Cerebellar cortex (tissue), 1 donor: ENCODE measurements at regions not wholly inside any gene's neighbourhood (a gene's known extent, or its start where the extent isn't known, plus 50 kb on each side); places are given as distances from the start of the nearest gene placed in this dataset.

Source experiments
- DNase-seq: peaks from one replicate; pipeline ENCODE4 v3.0.0-alpha.2; 2015; ENCODE audit warnings: low spot score

DNA sequence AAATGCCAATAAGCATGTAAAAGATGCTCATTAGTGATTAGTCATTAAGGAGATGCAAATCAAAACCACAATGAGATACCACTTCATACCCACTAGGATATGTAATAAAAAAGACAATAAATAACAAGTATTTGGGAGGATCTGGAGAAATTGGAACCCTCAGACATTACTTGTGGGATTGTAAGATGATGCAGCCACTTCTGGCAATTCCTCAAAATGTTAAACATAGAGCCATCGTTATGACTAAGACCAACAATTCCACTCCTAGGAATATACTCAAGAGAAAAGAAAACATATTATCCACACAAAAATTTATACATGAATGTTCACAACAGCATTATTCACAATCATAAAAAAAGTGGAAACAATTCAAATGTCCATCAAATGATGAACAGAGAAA, 336.2 kb upstream of the PMFBP1 start:
- DNase-seq = no peak

DNA sequence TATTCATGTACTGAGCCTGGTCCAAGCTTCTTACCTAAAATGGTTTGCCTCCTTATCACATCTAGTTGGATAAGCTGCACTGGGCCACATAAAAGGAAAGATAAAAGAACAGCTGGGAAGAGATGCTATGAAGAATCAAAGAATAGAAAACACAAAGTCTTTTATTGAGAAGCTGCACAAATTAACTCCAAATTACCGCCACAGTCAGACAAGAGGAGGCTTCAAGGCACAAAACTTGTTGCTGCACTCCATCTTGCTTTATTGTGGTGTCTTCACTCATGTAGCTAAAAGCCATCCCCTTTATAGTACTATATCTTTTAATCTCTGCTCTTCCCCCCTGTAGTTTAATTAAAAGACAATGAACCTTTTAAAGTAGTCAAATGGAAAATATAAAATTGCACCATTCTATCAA, 330.6 kb upstream of the PMFBP1 start:
- DNase-seq = no peak

DNA sequence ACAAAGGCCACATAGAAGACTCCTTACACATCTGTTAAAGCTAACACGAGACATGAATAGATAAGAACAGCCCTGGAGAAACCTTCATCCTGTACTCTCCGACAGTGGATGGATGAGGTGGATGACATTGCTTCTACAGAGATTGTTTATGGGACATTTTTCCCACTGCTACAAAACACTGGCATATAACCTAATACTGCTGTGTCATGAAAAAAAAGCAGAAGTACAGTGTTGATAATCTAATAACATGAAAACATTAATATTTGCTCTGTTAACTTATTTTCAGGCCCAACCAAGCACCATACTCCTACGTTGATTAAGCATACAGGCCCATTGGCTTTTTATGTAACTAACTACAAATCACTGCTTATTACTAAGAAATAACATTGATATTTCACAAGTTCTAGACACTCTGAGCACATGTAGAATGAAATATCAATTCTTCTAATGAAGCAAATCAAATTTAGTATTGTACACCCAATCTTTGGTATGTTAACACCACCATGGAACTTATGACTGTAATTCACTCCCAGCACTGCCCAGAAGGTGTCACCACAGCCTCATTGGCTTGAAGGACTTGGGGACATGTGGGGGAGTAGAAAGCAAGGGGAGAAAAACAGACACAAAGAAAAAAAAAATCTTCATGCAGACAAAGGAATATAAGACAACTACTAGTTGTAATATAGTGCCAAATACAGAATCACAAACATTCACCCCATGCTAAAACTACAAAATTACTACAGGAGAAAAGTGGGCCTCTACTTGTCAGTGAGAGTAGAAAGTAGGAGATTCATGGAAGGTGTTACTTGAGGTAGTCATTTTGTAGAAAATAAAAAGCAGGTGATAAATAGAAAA, 330.0 kb upstream of the PMFBP1 start:
- DNase-seq = peak; percentile 59

DNA sequence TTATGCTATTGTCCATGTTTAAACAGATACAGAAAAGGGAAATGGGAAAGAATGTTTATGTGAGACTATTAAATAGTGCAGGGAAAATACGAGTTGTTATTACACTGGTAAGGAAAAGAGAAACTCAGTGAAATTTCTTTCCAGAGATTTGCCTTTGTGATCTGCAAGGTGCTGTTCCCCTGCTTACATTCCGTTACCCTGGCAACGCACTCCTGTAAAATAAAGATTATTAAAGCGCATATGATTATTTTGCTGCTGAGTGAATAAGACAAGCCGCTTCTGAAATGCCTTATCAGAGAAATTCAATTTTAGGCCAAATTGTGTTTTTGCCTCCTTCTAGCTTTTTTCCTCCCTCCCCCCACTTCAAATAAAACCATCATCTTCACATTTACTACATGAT, 328.6 kb upstream of the PMFBP1 start:
- no peak for DNase-seq

DNA sequence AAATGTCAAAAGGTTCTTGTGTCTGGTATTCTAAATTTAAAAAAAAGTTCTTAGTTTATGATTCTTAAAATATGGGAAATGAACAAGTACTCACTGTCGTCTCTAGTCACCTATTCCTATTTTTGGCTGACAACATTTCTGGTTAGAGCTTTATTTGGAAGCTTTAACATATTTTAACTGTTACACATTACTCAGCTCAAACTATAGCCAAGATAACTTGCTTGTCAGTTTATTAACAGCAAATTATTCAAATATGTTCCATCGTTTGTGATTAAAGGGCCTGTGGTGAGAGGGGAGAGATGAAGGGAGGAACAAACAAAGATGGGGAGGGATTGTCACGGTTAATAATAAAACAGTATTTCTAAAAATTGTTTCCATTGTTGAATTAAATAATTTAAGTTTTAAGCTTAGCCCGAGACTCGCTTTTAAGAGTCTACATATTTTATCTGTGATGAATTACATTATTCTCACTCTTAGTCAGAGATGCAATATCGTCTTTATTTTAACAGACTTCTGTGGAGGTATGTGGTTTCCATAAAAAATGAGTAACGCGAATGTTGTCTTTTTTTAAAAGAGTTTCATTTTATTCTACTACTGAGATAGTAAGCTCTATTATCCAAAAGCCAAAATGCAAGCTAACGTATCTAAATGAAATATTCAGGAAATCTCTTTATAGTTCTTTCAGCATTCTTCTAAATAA, 321.9 kb upstream of the PMFBP1 start:
- DNase-seq = no peak

DNA sequence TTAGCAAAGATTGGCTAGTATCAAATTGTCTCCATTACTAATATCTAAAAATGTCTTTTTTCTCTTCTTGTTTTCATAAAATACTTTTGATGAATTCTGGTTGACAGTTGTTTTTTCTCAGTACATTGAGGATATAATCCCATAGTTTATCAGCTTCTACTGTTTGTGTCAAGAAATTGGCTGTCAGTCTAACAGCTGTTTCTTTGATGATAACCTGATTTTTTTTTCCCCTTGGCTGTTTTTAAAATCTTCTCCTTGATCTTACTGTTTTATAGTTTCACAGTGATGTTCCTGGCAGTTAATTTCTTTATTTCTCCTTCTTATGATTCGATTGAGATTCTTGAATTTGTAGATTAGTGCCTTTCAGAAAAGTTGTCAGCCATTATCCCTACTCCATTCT, 315.3 kb upstream of the PMFBP1 start:
- no peak for DNase-seq

DNA sequence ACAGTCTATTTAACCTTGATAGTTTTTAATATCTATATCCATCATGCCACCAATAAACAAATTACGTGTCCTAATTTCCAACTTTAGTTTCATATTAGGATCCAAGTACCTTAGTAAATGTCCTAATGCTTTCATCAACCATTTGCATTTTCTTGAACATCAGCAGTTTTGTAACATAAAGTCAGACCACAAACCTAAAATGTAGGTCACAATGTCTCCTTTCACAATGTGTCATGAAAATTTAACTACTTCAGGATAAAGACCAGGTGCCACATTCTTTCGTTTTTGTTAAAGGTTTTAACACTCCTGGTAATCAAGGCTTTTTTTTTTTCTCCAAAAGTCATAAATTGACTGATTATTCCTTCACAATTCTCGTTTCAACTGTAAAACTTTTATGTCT, 310.7 kb upstream of the PMFBP1 start:
- DNase-seq = no peak

DNA sequence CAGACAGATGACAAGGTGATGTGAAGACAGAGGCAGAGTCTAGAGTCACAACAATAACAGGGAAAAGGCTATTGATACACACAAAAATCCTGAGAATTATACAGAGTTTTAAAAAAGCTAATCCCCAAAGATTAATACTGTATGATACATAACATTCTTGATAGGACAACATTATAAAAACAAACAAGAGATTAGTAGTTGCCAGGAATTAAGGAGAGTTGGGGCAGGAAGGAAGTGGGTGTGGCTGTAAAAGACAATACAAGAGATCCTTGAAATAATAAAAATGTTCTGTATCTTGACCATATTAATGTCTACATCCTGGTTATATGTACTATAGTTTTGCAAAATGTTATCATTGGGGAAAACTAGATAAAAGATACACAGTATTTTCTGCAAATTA, 309.5 kb upstream of the PMFBP1 start:
- no peak for DNase-seq

DNA sequence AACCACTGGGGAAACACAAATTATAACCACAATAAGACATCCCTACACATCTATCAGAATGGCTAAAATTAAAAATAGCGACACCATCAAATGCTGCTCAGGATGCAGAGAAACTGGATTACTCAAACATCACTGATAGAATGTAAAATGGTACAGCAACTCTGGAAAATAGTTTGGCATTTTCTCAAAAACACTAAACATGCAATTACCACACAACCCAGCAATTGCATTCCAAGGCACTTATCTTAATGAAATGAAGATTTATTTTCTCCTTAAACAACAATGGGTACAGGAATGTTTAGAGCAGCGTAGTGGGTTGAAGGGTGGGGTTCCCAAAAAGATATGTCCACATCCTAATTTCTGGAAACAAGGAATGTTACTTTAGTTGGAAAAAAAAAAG, 309.0 kb upstream of the PMFBP1 start:
- no peak for DNase-seq

DNA sequence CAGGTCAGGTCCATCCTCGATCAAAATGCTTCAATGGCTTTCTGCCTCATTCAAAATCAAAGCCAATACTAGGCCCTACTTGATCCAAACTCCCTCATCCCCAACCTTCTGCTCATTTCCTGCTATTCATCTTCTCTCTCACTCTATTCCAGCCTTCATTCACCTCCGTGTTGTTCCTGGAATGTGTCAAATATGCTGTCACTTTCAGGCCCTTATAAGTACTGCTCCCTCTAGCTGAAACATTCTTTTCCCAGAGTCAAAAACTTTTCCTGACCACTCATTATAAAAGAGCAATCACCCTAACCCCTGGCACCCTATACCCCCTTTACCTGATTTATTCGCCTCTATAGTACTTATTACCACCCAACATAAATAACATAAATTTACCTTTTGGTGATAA, 303.7 kb upstream of the PMFBP1 start:
- DNase-seq = no peak

DNA sequence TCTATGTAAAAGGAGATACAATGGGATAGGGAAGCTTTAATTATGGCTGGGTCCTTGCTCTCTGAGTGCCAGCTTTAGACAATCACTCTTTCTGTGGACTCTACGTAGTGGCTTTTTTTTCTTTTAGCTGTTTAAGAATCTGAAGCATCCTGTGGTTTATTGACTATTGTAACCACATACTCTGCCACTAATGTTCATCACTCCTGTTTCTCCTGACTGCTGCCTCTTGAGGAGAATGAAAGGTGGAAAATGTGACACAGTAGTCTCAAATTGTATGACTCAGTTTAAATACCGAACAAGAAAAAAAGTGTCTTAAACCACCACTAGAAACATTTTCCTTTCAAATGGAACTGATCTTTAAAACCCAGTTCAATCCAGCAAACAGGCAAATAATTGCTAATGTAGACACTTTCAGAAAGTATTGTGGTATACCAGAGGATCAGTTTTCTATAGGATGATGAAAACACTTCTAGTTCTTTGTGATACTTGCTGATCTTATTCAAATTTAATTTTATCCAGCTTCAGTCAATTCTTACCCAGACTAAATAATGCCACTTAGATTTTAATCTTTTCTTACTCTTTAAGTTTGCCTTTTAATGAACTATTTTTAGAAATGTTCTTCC, 302.7 kb upstream of the PMFBP1 start:
- peak; percentile 1 for DNase-seq

DNA sequence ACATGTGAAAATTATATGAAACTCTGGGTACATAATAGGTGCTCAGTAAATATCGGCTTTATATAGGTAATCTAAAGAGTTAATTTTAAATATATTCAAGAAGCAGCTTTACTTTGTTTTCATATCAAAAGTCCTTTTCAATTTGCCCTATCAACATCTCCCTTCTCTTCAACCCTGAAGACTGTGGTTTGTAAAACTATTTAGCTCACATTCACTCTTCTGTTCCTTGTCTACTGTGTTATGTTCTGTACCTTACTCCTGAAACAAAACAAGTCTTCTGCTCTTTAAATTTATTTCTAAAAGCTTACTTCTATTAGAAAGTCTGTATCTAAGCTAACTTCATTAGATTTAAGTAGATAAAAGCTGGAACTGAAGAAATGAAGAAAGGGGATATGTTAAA, 301.7 kb upstream of the PMFBP1 start:
- no peak for DNase-seq

DNA sequence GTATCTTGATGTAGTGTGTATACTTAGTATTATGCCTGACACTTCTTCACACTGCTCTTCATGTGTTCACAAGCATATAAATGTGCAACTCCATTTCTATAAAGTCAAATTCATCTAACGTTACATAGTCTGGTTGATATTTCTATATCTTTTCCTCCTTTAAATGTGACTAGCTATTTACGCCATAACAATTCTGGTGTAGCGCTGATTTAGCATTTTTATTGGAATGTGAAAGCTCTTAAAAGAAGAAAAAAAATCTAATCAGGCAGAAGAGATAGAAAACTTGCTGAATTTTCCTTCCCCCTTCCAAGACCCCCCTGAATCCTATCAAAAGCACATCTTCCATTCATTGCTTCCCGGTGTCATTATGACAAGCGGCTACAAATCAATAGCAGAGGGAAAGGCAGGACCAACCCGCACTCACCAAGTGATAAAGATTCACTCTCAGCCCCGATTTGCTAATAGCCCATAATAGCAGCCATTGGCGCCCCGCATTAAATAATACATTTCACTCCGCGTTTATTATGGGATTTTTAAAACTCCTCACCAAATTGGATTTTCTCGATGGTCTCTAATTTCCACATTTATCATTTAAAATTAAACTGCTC, 299.5 kb upstream of the PMFBP1 start:
- no peak for DNase-seq

DNA sequence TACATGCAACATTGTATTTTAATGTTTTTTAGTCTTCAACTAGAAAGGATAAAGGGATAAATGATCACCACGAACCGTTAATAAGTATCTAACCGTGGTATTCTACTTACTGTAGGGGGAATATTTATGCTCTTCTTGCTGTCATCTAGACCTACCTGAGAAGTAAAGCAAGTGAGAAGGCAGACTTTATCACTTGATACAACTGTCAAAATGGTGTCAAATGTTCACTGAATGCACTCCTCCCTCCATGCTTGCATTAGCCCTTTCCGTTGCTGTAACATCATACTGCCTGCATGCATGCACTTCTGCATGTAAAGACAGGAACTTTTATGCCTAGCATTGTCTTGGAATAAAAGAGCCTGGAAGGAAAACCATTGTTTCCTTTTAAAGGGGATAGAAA, 298.6 kb upstream of the PMFBP1 start:
- DNase-seq = no peak

DNA sequence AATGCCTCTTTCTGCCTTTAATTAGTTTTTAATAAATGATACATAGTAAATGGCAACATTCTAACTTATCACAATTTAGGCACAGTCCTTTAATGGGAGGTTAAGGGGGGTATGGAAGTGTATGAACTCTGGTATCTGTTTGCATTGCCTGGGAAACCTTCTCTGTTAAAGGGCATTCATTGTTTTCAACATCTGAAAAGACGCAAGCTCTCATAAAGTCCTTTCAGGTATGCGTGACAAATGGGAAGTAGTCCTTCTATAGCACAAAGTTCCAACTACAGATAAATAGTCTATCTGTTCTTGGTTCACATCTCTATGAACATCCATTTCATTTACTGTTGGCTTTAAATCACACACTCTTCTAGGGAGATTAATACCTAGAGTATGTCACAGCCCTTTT, 298.0 kb upstream of the PMFBP1 start:
- no peak for DNase-seq

DNA sequence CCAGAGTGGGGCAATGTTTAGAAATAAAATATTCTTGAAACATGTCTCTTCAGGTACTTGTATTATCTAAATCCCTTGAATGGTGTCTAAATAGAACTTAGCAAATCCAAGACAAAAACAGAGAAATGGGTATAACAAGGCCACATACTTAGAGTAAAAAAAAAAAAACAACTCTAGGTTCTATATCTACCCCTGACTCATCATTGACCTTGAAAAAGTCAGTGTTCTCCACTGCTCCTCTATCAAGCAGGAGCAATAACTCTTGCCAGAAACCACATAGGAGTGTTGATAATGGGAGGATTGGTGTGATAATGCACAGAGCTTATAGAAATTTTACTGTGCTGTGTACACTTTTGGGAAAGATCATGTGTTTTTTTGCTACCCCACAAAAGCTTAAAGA, 296.6 kb upstream of the PMFBP1 start:
- no peak for DNase-seq

DNA sequence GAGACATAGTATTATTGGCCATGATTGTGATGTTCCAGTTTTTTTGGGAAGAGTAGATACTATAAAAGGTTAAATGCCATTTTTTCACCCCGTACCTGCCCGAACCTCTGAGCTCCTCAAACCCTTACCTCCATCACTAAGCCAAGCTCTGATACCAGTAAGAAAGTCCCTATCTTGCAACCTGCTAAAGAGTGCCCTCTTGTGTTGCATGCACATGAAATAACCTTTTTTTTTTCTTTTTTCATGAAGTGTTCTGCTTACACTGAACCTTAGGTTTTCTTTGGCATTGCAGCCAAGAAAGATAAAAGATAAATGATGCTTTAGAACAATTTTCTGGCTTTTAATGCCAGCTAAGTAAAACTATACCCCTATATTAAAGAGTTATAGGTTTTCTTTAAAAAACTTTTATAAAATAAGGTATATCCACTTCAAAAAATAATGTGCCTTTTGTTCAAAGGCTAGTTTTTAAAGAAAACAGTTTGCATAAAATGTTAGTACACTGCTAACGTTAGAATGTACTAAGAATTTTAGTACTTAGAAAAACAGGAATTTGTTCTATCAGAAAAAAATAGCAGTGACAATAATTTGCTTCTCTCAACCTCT, 295.3 kb upstream of the PMFBP1 start:
- peak; percentile 46 for DNase-seq

DNA sequence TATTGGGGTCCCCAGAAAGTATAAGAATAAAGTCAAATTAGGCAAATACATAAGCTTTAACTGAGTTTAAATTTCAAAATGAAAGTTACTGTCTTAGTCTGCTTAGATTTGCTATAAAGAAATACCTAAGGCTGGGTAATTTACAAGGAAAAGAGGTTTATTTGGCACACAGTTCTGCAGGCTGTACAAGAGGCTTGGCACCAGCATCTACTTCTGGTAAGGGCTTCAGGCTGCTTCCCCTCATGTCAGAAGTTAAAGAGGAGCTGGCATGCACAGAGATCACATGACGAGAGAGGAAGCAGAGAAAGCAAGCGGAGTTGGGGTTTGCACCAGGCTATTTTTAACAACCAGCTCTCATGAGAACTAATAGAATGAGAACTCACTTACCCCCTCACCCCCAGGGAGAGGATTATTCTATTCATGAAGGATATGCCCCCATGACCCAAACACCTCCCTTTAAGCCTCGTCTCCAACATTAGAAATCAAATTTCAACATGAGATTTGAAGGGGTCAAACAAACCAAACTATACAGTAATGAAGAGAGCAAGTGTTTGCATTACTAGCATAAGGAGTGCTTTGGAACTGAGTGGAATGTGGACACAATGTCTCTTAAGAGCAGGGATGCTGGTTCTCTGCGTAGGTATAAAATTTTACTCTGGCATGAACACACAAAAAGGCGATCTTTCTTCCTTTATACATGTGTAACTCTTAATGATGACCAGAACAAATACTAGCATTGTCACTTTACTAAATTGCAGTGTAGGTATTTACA, 292.8 kb upstream of the PMFBP1 start:
- DNase-seq = no peak

DNA sequence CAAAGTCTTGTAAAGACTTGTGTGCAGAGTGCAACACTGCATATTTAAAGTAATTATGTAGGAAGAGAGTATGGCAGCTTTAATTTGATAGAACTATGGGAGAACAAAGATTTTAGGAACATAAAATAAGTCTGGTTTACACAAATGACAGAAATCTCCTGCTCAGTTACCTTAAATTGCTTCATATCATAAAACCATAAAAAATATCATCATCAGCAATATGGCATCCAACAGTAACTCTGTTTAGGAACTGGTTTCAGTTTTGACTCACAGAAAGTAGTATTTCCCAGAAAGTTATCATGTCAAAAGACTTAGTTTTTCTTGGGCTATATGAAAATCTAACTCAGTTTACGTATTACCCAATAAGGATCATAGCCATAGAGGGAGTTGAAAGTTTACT, 292.1 kb upstream of the PMFBP1 start:
- DNase-seq = no peak

DNA sequence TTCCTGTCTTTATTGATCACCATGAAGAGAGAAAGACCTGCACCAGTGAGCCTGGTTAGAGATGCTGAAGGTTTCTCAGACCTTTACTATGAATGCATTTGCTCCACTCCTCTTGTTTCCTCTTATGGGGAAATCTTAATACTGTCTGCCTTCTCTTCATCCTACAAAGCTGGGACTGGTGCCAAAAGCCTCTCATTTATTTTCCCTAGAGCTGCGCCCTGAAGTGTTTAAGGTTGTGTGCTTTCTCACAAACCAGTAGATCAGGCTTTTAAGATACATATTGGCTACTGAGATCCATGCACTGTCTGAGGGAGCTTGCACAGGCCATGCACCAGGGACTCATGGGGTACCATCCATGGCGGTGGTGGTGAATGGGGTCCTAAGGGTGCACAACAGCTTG, 286.1 kb upstream of the PMFBP1 start:
- no peak for DNase-seq

DNA sequence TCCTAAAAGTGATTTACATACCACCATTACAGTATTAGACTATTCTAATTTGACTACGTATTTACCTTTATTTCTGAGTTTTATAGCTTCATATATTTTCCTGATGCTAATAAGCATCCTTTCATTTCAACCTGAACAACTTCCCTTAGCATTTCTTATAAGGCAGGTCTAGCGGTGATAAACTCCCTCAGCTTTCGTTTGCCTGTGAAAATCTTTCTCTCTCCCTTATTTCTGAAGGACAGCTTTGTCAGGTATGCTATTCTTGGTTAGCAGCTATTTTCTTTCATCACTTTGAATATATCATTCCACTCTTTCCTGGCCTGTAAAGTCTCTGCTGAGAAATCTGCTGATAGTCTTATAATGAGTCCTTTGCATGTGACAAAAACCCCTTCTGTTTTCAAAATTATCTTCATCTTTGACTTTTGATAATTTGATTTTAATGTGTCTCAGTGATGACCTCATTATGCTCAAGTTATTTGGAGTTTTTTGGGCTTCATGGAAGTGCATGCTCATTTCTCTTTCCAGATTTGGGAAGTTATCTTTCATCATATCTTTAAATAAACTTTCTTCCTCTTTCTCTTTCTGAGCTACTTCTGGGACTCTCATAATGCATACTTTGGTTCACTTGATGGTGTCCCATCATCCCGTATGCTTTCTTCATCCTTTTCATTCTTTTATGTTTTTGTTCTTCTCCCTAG, 285.4 kb upstream of the PMFBP1 start:
- DNase-seq = no peak
